HL-60 (cell line): ENCODE measurements at regions not wholly inside any gene's neighbourhood (a gene's known extent, or its start where the extent isn't known, plus 50 kb on each side); places are given as distances from the start of the nearest gene placed in this dataset.

Source experiments
- GABPA ChIP-seq: IDR thresholded peaks from 2 replicates; pipeline ENCODE4 v1.6.1; 2012; ENCODE audit warnings: low read depth
- POLR2AphosphoS5 ChIP-seq: IDR thresholded peaks from 2 replicates; pipeline ENCODE4 v1.6.1; 2012; ENCODE audit warnings: low read depth
- SPI1 ChIP-seq: IDR thresholded peaks from 2 replicates; pipeline ENCODE4 v1.6.1; 2012; ENCODE audit warnings: low read depth, mild to moderate bottlenecking, borderline replicate concordance
- TF ChIP-seq, protein P1 (sequence below): IDR thresholded peaks from one replicate; pipeline ENCODE4 v1.5.1; 2011; ENCODE audit warnings: low read length, control low read depth, inconsistent platforms; ENCODE audit not compliant: insufficient read depth
- TF ChIP-seq, protein P2 (sequence below): IDR thresholded peaks from 2 replicates; pipeline ENCODE4 v1.6.1; 2012; ENCODE audit warnings: low read depth; ENCODE audit not compliant: insufficient replicate concordance

DNA sequence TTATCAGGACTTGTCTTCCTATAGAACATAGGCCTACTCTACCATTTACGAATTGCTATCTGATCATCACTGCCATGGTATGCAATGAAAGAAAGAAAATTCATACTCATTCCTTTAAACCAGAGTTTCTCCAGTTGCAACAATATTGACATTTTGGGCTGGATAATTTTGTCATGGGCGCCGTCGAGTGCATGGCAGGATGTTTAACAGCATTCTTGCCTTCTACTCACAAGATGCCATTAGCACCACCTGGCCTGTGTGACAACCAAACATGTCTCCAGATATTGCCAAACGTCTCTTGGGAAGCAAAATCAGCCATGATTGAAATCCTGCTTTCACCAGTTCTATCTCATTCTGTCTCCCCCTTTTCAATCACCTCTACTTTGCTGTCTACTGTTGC lies 63.6 kb upstream of the ARHGAP24 start:
- TF ChIP-seq POLR2AphosphoS5: no peak
- TF ChIP-seq, protein P1, sequence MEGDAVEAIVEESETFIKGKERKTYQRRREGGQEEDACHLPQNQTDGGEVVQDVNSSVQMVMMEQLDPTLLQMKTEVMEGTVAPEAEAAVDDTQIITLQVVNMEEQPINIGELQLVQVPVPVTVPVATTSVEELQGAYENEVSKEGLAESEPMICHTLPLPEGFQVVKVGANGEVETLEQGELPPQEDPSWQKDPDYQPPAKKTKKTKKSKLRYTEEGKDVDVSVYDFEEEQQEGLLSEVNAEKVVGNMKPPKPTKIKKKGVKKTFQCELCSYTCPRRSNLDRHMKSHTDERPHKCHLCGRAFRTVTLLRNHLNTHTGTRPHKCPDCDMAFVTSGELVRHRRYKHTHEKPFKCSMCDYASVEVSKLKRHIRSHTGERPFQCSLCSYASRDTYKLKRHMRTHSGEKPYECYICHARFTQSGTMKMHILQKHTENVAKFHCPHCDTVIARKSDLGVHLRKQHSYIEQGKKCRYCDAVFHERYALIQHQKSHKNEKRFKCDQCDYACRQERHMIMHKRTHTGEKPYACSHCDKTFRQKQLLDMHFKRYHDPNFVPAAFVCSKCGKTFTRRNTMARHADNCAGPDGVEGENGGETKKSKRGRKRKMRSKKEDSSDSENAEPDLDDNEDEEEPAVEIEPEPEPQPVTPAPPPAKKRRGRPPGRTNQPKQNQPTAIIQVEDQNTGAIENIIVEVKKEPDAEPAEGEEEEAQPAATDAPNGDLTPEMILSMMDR: no peak
- no peak for TF ChIP-seq GABPA
- TF ChIP-seq, protein P2, sequence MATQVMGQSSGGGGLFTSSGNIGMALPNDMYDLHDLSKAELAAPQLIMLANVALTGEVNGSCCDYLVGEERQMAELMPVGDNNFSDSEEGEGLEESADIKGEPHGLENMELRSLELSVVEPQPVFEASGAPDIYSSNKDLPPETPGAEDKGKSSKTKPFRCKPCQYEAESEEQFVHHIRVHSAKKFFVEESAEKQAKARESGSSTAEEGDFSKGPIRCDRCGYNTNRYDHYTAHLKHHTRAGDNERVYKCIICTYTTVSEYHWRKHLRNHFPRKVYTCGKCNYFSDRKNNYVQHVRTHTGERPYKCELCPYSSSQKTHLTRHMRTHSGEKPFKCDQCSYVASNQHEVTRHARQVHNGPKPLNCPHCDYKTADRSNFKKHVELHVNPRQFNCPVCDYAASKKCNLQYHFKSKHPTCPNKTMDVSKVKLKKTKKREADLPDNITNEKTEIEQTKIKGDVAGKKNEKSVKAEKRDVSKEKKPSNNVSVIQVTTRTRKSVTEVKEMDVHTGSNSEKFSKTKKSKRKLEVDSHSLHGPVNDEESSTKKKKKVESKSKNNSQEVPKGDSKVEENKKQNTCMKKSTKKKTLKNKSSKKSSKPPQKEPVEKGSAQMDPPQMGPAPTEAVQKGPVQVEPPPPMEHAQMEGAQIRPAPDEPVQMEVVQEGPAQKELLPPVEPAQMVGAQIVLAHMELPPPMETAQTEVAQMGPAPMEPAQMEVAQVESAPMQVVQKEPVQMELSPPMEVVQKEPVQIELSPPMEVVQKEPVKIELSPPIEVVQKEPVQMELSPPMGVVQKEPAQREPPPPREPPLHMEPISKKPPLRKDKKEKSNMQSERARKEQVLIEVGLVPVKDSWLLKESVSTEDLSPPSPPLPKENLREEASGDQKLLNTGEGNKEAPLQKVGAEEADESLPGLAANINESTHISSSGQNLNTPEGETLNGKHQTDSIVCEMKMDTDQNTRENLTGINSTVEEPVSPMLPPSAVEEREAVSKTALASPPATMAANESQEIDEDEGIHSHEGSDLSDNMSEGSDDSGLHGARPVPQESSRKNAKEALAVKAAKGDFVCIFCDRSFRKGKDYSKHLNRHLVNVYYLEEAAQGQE: no peak
- no peak for TF ChIP-seq SPI1
